HG02623 (cell line): ENCODE measurements at regions not wholly inside any gene's neighbourhood (a gene's known extent, or its start where the extent isn't known, plus 50 kb on each side); places are given as distances from the start of the nearest gene placed in this dataset.
A peak's percentile ranks its signal among the peaks of the same experiment; 100 is the strongest.

Experiments used
- ATAC-seq: cut with Tn5 transposase; IDR thresholded peaks from one replicate; pipeline ENCODE4 v1.9.1; 2021; ENCODE audit warnings: moderate library complexity; ENCODE audit not compliant: unreplicated experiment

DNA sequence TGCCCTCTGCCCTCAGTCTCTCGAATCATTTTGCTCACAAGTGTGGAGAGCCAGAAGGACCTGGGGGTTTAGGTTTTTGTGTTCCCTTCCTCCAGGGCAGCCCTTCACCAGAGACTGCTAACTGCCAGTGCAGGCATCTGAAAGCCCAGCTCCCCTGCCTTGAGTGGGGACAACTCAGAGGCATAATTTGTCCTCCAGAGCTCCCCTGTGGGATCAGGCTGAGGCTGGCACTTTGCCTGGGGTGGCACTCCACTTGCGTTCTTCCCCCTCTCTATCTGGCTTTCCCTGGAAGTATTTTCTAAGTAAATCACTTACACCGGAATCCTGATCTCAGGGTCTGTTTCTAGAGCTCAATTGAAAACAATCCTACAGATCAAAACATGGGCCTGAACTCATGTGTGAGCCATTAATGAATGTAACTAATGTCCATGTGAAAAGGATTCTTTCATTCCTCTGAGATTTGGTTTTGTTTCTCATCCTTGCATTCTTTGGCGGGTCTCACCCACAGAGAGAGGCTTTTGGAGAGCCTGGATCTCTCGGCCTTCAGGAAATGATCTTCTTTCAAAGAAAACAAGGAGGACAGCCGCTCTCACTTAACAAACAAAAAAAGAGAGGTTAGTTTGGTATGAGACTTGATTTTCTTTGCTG is 125.7 kb upstream of the RIPOR2 start:
- ATAC-seq = no peak

DNA sequence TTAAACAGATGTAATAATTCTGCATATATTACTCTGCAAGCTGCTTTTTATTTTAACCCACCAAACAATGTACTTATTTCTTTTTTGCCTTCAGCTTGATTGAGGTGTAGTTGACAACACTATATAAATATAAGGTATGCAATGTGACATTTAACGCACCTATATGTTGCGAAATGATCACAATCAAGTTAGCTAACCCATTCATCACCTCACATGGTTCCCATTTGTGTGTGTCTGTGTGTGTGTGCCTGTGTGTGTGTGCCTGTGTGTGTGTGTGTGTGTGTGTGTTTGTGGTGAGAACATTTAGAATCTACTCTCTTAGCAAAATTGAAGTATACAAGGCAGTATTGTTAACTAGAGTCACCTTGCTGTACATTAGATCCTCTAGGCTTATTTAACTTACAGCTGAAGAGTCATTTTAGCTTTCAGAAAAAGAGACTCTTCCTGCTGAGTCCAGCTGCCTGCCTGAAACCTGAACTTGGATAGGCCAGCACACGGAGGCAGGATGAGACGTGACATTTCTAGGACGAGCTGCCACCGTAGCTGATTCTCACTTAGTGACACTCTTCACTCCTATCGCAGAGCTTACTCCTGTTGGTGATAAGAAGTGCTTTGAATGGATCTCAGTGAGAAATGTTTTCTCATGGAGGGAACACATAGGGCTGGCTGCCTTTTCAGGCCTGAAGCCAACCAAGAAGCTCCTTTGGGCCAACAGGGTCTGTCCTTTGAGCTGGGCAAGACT is 126.5 kb upstream of the RIPOR2 start:
- ATAC-seq = no peak

DNA sequence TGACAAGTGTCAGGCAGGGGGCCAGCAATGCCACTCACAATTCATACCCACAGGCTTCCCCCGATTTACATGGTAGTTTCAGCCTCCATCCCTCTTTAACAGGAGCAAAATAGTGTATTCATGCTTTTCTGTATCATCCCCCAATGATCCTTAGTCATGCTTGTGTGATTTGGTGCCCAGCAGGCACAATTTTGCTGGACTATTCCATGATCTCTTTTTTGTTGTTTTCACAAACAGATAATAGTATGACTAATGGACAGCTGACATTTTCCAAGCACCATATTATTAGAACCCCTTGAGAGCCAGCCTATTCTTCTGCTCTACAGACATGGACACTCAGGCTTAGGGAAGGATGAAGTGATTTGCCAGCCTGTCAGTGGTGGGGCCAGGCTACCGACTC is 128.2 kb upstream of the RIPOR2 start:
- no peak for ATAC-seq

DNA sequence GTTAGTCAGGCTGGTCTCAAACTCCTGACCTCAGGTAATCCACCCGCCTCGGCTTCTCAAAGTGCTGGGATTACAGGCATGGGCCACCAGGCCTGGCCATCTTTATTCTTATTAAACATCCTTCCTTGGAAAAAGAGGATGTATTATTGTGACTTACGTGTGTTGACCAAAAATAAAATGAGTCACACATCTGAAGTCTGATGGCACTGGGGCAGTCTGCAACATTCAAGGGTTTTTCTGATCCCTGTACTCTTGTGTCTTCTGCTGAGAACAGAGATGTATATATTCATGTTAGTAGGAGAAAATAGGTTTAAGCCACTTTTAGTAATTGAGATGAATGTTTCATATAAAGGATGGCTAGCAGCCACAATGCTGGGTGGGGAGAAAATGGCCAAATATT is 129.9 kb upstream of the RIPOR2 start:
- ATAC-seq = no peak

DNA sequence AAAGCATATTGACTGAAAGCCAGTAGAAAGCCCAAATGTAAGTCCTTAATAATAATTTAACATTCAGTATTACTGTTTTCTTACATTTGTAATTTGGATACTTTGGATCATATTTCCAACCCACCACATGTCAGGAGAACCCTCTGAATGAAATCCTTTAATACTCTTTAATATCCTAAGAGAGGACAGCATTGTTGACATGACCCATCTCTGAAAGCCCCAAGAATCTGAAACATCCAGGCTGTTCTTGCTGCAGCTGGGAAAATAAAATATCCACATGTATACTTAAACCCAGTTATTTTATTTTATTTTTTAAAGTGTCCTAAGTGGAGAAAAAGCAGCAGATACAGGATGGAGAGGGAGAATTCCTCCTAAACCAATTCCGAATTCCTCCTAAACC is 130.8 kb upstream of the RIPOR2 start:
- no peak for ATAC-seq

DNA sequence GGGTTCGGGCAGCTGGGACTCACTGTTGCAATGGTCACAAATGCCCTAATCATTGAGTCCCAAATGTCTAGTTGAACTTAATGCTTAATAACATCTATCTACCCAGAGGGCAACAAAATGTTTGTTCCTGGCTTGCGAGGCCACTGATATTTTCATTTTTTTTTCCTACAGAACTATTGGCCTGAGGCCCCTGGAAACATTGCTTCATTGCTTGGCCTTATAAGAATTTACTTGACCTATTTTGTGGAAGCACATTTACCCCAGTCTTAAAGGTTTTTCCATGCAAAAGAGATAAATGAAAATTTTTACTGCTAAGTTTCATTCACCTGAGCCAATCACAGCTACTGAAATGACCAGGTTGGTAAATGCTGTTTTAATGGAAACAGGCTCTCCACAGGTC is 133.1 kb upstream of the RIPOR2 start:
- no peak for ATAC-seq

DNA sequence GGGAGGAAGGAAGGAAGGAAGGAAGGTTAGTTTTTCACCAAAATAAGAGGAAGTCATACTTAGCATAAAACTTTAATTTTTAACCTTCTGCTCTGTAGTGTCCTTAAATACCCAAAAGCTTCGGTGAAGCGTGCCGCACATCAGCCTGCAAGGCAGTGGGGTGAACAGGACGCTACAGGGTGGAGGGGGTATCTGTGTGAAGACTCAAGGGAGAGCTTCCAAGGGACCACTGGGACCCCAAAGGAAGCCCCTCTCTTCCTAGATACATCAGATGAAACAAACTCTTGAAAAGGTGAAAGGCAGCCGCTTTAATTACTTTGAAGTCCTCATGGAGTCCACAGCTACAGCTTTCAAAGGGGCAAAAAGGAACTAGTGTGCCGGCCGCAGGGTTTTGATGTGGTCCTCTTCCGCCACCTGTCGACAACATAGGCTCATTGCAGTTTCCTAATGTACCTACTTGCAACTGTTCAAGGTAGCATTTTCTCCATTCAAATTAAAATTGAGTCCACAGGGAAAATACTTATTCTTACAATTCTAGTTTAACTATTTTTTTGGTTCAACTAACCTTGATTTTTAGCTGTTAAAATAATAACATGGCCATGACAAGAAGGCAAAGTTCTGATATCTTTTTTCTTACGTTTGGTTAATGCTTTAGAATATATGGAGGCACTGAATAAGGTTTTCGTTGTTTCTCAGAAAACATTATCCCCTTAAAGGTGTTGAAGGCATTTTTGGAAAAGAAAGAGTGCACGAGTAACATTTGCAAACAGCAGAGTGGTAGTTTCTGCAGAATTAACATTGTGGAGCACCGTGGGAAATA is 135.0 kb upstream of the RIPOR2 start:
- peak; percentile 52 for ATAC-seq

DNA sequence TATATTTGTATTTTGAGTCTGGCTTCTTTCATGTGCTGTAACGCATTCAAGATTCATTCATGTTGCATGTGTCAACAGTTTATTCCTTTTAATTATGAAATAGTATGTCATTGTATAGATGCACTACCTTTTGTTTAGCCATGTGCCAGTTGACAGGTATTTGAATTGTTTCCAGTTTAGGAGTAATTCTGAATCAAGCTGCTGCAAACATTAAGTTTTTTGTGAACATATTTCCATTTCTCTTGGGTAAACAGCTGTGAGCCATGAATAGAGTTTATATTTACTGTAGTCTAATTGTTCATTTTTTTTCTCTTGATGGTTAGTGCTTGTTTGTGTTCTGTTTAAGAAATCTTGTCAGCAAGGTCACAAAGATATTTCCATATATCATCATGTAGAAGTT is 142.4 kb upstream of the RIPOR2 start:
- no peak for ATAC-seq

DNA sequence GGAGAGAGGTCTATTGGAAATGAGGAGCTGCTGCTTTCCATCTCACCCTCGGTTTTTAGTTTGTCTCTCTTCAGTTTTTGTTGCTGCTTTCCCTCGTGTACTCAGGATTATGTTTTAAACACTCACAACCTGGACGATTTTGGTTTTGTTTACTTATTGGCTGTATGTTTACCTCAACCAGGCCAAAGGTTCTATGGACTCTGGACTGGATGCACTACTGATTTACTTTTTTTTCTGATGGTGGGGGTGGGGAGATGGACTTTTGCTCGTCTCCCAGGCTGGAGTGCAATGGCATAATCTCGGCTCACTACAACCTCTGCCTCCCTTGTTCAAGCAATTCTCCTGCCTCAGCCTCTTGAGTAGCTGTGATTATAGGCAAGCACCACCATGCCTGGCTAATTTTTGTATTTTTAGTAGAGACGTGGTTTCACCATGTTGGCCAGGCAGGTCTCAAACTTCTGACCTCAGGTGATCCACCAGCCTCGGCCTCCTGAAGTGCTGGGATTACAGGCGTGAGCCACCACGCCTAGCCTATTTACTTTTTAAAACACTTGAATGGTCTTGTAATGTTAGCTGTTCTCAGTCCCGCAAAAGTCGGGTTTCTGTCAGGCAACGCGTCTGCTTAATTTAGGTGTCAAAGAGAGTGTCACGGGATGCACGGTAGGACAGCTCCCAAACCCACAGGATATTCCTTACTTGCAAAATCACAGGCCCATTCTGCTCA is 148.2 kb upstream of the RIPOR2 start:
- ATAC-seq = no peak

DNA sequence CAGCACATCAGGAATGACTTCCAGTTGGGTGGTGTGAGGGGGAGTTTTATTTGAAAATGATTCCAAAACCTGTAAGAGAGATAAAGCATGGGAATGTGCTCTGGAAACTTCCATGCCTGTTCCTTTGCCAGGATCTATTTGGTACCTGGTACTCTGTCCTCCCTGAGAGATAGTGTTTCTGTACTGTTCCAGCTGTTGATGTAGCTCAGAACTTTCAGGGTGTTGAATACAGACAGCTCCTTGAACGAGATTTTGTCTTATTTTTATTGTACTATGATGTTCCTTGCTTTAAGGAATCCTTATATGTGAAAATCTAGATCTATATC is 148.7 kb upstream of the RIPOR2 start:
- no peak for ATAC-seq

DNA sequence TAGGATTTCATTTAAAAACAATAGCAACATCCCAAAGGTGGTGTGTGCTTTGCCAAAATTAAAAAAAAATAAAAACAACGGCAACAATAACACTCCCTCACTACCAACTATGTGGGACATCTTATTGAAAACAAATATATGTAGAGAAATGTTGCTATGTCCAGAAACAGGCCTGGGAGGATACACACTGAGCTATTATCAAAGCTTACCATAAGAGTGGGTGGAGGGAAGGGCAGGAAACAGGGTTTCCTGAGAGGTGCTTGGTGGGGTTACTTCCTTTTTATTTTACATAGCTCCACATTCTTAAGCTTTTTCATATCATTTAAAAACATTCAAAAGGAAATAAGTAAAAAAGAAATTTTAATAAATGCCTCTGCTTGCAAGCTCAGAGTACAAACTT is 150.0 kb upstream of the RIPOR2 start:
- no peak for ATAC-seq

DNA sequence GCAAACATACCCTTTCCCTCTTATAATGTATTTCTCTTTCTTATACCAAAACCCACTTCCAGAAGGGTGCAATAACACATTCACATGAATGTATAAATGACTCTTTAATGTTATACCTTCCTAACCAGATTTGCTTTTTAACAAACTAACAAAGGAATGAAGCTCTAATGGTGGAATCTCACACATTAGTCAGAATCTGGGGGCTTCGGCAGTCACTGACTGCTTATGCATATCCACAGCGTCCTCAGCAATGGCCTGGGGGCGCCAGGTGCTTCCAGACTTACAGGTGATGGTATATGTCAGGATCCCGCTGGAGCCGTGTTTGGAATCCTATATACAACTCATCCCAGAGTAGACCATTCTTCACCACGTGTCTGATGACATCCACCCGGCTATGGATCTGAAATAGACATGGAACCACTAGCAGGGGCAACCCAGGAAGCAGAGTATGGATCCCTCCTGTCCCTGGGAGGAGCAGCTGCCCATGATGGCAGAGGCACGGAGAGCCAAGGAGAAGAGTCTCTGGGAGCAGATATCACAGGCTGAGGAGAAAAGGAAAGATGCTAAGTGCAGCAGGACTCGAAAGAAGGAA is 150.8 kb upstream of the RIPOR2 start:
- ATAC-seq = no peak

DNA sequence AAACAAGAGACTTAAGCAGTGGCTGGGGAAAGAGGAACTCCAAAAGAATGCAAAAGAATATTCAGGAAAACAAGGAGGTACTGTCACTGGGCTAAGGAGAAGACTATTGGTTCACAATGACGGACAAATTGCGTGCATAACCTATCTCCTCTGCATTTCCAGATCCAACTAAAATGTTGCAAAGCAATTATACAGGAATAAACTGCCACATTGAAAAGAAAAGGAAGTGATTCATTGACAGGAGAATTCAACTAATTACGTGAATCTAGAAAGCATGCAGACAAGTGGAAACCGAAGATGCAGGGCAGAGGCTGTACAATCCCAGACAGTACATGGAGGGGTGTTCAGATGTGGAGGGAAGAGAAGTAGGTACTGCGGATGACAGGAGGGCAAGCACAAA is 152.8 kb upstream of the RIPOR2 start:
- ATAC-seq = no peak

DNA sequence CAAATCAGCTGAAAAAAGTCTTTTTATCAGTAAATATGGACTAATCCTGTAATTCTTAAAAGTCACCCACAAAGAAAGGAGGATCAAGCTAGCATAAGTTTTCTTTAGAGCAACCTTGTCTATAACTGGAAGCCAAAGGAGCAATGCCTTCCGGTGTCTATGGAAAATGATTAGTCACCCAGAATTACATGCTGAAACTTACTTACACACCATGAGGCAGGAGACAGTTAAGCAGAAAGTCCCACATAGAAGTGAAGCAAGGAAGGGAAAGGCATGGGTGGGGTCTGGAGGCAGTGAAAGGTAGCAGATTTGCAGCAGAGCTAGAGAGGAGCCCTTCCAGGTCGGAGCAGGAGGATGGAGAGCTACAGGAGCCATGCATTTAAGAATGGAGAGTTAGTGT is 153.7 kb upstream of the RIPOR2 start:
- ATAC-seq = no peak

DNA sequence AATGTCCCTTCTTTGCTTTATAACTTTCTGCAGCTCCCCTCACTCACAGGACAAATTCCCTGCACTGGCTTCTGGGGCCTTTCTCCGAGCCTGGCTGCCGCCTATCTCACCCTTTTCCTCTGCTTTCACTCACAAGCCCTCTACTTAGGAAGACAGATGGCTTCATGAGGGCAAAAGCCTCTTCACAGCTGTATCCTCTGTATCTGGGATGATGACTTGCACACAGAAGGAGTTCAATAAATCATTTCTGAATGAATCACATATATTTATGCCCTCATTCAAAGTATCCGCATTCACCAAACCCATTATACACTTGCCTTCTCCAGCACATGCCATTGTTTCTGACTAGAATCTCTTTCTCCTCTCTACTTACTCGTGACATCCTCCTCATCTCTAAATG is 159.0 kb upstream of the RIPOR2 start:
- no peak for ATAC-seq

DNA sequence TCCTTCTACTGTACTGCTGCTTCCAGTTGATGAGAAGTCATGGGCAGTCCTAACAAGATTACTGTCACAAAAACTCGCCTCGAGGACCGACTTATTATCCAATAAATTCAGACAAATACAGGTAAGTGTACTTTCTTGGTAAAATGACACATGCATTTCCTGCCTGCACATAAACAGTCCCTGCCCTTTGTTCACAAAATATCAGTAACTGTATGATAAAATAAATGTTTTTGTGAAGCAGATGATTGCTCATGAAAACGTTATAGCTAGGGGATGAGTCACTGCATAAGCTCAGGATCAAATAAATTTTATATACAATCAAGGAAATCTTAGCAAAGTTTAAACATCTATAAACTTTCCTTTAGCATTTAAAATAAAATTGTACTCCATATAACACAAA is 164.5 kb upstream of the RIPOR2 start:
- ATAC-seq = no peak

DNA sequence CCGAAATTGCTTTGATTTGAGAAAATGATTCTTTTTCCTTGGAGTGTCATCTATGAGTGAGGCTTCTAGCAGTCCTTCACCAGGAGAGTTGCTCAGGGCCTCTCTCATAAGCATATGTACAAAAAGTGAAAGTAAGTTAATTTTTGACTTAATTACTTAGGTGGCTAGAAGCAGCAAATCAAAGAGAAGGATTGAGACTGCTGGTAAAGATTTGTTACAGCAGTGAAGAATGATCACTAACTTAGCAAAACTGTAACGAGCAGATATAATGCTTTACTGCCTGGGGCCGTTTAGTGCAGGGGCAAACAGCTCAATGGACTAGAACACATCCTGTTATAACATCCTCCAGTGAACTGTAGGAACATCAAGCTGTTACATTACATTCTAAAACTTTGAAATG is 167.8 kb upstream of the RIPOR2 start:
- ATAC-seq = no peak

DNA sequence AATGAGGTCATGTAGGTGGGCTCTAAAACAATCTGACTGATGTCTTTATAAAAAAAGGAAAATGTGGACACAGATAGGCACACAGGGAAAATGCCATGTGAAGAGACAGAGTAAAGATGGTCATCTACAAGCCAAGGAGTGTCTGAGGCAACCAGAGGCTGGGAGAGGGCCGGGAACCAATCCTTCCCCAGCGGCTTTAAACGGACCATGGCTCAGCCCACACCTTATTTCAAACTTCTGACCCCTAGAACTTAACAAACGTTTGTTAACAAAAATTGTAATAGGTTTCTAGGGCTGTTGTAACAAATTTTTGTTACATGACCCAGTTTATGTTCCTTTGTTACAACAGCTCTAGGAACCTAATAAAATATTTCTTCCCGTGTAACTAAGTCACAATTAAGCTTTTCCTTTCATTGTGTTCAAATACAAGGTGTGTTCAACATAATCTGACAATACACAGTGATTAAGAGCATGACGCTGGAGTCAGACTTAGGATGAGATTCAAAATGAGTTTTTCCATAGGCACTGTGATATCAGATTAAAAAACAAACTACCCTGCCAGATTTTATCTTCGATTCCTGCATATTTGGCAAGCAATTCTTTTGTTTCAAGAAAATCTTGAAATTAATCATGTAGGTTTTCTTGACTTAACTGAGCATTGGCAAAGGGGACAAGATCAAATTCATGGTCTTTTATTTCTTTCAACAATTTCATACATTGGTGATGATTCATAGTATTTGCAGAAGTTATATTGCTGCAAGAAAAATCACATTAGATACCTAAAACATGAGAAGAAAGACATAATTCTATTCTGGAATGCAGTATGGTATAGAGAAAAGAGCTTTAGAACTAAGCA is 169.5 kb upstream of the RIPOR2 start:
- ATAC-seq = no peak

DNA sequence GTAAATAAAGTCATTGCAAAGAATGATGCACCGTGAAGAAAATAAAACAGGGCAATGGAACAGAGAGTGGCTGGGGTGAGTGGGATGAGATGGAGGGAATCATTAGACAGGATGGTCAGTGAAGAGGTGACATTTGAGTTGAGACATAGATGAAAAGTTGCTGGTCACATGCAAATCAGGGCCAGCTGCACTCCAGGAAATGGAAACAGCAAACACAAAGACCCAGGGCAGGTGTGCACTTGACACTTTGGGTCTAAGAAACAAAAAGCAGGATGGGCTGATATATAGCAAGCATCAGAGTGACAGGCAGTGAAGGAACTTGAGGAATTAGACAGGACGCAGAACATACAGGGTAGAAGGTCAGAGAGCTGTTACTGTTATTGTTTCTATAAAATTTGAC is 171.5 kb upstream of the RIPOR2 start:
- peak; percentile 64 for ATAC-seq

DNA sequence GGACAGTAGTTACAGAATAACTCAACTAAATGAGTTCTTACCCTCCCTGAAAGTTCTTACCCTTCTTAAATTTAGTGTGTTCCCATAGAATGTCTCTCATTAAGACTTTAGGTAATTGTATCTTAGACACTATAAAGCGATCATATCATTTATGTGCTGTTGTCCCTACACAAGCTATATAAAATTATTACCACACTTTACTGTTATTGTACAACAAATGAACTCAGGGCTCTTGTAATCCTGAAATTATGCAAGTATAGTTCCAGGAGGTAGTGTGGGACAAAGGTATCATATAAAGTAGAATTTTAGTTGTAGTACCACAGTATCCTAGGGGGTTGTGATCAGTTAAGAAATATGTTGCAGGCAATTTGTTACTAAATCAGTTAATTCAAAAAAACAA is 167.4 kb upstream of the CARMIL1 start:
- ATAC-seq = no peak
